RWPE2 (cell line): ENCODE measurements at regions not wholly inside any gene's neighbourhood (a gene's known extent, or its start where the extent isn't known, plus 50 kb on each side); places are given as distances from the start of the nearest gene placed in this dataset.
"Not testable (repeated sequence)": the region's sequence is repeated elsewhere in the genome, so short reads cannot be mapped to it uniquely, and the experiment has no call there.

Source experiments
- ATAC-seq: fragments of 200-7000 bp; cut with Tn5 transposase; 3 replicates; pipeline ENCODE4 v1.9.1; 2021; ENCODE audit warnings: low read depth
- DNase-seq: peaks from one replicate; pipeline ENCODE4 v3.0.0-alpha.2; 2020; ENCODE audit warnings: low spot score
- H3K27ac ChIP-seq: fragments of 450-650 bp; 2 replicates; pipeline ENCODE4 v1.5.1; 2017; ENCODE audit warnings: mild to moderate bottlenecking; ENCODE audit not compliant: poor library complexity, severe bottlenecking
- H3K27me3 ChIP-seq: fragments of 250-450 bp; sonication (Bioruptor Pico); 2 replicates; pipeline ENCODE4 v1.5.1; 2021; ENCODE audit warnings: mild to moderate bottlenecking, moderate library complexity; ENCODE audit not compliant: insufficient read depth, poor library complexity, severe bottlenecking
- H3K36me3 ChIP-seq: fragments of 250-450 bp; sonication (Bioruptor Pico); 2 replicates; pipeline ENCODE4 v1.5.1; 2020; ENCODE audit warnings: low read depth, mild to moderate bottlenecking, moderate library complexity
- H3K4me1 ChIP-seq: fragments of 250-450 bp; sonication (Bioruptor Pico); 2 replicates; pipeline ENCODE4 v1.5.1; 2021; ENCODE audit warnings: mild to moderate bottlenecking, moderate library complexity; ENCODE audit not compliant: insufficient read depth, poor library complexity, severe bottlenecking
- H3K4me3 ChIP-seq: fragments of 250-450 bp; sonication (Bioruptor Pico); 2 replicates; pipeline ENCODE4 v1.5.1; 2021; ENCODE audit warnings: mild to moderate bottlenecking, moderate library complexity; ENCODE audit not compliant: severe bottlenecking
- H3K9me3 ChIP-seq: fragments of 250-450 bp; sonication (Bioruptor Pico); 2 replicates; pipeline ENCODE4 v1.5.1; 2021; ENCODE audit warnings: mild to moderate bottlenecking, moderate library complexity; ENCODE audit not compliant: severe bottlenecking
- TF ChIP-seq, protein P1 (sequence below): fragments of 450-650 bp; IDR thresholded peaks from one replicate; pipeline ENCODE4 v1.5.1; 2017; ENCODE audit warnings: mild to moderate bottlenecking, moderate library complexity; ENCODE audit not compliant: poor library complexity, severe bottlenecking

DNA sequence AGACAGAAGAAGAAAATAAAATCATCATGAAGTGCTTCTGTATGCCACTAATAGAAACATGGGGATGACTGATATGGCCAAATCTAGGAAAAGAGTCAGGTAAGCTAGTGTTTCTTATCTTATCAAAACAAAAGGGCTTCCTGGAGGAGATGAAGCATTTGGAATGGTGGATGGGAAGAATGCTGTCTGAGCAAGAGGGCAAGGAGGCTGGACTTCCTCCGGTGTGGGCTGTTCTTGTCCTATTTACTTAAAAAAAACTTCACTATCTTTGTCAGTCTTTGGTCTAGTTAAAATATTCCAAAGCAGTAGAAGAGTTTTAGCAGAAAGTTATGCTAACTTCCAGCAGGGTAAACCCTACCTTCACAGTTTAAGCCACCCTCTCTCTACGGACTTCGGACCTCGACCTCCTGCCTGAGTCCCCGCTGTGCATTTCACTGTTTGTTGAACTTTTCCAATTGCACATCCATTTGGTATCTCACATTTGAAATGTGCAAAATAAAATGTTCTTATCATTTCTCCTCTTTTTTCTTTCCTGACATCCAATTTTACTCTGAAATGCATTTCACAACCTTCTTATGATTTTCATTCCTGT lies 64.8 kb upstream of the TSPAN2 start:
- H3K4me3 ChIP-seq, result no peak overlapping the region
- H3K36me3 ChIP-seq, result no peaks in the 10 kb centered on the region
- H3K27me3 ChIP-seq, result no peaks in the 10 kb centered on the region
- H3K27ac ChIP-seq, result no peak overlapping the region
- ATAC-seq (no peak), DNase-seq (no peak)
- TF ChIP-seq, protein P1, sequence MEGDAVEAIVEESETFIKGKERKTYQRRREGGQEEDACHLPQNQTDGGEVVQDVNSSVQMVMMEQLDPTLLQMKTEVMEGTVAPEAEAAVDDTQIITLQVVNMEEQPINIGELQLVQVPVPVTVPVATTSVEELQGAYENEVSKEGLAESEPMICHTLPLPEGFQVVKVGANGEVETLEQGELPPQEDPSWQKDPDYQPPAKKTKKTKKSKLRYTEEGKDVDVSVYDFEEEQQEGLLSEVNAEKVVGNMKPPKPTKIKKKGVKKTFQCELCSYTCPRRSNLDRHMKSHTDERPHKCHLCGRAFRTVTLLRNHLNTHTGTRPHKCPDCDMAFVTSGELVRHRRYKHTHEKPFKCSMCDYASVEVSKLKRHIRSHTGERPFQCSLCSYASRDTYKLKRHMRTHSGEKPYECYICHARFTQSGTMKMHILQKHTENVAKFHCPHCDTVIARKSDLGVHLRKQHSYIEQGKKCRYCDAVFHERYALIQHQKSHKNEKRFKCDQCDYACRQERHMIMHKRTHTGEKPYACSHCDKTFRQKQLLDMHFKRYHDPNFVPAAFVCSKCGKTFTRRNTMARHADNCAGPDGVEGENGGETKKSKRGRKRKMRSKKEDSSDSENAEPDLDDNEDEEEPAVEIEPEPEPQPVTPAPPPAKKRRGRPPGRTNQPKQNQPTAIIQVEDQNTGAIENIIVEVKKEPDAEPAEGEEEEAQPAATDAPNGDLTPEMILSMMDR, result no peak
- H3K9me3 ChIP-seq, result no peaks in the 10 kb centered on the region
- peaks cover 16% of the 10 kb centered on the region for H3K4me1 ChIP-seq

DNA sequence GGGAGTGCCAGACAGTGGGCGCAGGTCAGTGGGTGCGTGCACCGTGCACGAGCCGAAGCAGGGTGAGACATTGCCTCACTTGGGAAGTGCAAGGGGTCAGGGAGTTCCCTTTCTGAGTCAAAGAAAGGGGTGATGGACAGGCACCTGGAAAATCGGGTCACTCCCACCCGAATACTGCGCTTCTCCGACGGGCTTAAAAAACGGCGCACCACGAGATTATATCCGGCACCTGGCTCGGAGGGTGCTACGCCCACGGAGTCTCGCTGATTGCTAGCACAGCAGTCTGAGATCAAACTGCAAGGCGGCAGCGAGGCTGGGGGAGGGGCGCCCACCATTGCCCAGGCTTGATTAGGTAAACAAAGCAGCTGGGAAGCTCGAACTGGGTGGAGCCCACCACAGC lies 58.6 kb upstream of the TSPAN2 start:
- DNase-seq, ATAC-seq, H3K36me3 ChIP-seq, H3K27me3 ChIP-seq, H3K4me1 ChIP-seq, H3K9me3 ChIP-seq, H3K4me3 ChIP-seq, H3K27ac ChIP-seq: not testable (repeated sequence)

DNA sequence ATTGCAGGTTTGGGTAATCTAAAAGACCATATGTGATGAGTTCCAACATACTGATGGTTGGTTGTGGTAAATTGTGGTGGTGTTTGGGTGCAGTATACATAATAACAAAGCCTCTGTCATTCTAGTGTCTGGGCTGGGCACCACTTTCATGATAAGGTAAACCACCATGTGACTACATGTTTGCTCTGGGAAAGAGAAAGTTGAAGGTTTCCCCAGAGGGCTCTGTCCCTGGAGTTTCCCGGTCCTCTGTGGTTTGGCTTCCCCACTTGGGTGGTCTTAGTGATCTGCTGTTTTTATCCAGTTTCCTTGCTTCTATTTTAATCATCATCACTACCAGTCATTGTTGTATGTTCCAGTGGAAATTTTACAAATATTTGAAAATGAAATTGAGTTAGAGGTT lies 55.9 kb upstream of the TSPAN2 start:
- DNase-seq, result no peak
- no peak overlapping the region for H3K27ac ChIP-seq
- no peaks in the 10 kb centered on the region for H3K4me1 ChIP-seq

DNA sequence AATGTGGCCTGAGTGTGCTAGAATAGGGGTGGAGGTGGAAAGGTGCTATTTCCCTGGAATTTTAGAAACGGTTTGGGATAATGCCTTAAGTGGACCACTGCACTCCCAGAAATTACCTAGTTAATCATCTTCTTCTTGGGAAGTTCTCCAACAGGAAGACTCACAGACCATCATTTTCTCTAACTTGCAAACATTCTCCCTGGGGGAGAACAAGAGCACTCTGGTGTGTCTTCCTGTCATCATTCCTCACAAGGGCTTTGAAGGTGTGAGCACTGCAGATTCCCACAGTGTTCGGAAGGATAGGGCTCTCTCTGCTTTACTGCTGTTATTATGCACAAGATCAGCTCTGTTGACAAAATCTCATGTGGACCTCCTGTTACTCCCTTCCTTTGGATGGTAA lies 54.9 kb upstream of the TSPAN2 start:
- DNase-seq, result no peak
- H3K27me3 ChIP-seq, result no peaks in the 10 kb centered on the region

More for the DNA sequence above, 55.9 kb upstream of the TSPAN2 start:
- no peaks in the 10 kb centered on the region for H3K27me3 ChIP-seq
- no peak overlapping the region for H3K4me3 ChIP-seq
- H3K36me3 ChIP-seq, result no peaks in the 10 kb centered on the region
- H3K9me3 ChIP-seq, result no peaks in the 10 kb centered on the region
- TF ChIP-seq, protein P1, result no peak
- ATAC-seq, result no peak

DNA sequence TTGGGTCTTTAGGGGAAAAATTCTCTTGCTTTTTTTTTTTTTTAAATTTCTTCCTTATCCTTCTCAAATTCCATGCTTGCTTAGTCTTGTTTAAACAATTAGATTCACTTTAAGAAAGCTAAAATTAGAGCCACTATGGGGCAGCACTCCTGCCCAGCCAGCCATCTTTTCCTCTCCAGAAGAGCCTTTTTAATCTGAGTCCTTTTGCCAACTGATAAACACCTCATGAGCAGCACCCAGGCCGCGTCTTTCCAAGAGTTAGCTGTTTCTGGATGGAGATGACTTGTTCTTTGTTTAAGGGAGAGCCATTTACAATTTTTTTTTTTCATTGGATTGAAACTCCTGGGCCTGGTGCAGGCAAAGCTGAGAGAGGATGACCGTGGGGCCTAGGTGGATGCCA lies 53.3 kb upstream of the TSPAN2 start:
- Histone ChIP-seq H3K27me3 (no peaks in the 10 kb centered on the region), H3K36me3 (no peaks in the 10 kb centered on the region), H3K4me3 (no peak overlapping the region), H3K4me1 (no peaks in the 10 kb centered on the region), H3K27ac (no peak overlapping the region), H3K9me3 (no peaks in the 10 kb centered on the region)
- ATAC-seq, result no peak
- no peak for DNase-seq
- TF ChIP-seq, protein P1, result peak; percentile 29

More for the DNA sequence above, 54.9 kb upstream of the TSPAN2 start:
- Histone ChIP-seq H3K9me3 (no peaks in the 10 kb centered on the region), H3K36me3 (no peaks in the 10 kb centered on the region), H3K4me1 (no peaks in the 10 kb centered on the region), H3K4me3 (no peak overlapping the region), H3K27ac (no peak overlapping the region)
- no peak for ATAC-seq
- TF ChIP-seq, protein P1, result no peak
